HG03342 (cell line): ENCODE measurements at regions not wholly inside any gene's neighbourhood (a gene's known extent, or its start where the extent isn't known, plus 50 kb on each side); places are given as distances from the start of the nearest gene placed in this dataset.
"Not testable (repeated sequence)": the region's sequence is repeated elsewhere in the genome, so short reads cannot be mapped to it uniquely, and the experiment has no call there.

Experiments
- ATAC-seq: cut with Tn5 transposase; IDR thresholded peaks from one replicate; pipeline ENCODE4 v1.9.1; 2021; ENCODE audit warnings: mild to moderate bottlenecking, moderate library complexity; ENCODE audit not compliant: unreplicated experiment

DNA sequence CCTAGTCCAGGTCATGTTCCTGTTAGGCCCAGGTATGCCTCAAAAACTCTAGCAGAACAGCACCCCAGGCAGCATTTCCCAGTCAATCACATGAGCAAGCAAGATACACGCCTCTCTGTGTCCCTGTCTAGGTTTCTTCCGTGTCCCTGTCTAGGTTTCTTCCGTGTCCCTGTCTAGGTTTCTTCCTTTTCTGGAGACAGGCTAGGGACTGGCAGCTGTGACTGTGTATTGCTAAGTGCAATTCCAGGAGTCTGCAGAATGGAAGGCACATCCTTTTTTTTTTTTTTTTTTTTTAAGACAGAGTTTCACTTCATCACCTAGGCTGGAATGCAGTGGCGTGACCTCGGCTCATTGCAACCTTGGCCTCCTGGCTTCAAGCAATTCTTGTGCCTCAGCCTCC, 77.6 kb downstream of the SETD4 start:
- no peak for ATAC-seq

DNA sequence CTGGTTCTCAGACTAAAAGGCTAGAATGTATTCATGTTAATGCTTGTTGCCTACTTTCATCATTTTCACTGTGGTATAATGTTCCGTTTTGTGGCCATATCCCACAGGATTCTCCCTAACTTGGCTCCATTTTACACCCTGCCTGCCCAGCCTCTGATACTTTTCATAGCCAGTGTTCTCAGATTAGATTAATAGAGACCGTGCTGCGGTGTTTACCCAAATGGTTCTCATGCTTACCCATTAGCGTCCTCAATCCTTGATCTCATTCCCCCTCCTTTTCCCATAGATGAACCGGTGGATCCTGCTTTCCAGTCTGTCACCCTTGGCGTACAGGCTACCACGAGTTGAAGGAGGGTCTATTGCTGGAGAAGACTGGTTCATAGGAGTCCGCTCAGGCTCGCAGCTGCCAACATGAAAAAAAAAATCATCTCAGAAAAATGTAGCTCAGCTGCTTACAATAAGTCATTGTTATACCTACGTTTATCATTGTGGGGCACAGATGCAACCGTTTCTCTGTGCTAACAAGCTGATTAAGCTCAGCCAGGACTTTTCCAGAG, 78.7 kb downstream of the SETD4 start:
- no peak for ATAC-seq

DNA sequence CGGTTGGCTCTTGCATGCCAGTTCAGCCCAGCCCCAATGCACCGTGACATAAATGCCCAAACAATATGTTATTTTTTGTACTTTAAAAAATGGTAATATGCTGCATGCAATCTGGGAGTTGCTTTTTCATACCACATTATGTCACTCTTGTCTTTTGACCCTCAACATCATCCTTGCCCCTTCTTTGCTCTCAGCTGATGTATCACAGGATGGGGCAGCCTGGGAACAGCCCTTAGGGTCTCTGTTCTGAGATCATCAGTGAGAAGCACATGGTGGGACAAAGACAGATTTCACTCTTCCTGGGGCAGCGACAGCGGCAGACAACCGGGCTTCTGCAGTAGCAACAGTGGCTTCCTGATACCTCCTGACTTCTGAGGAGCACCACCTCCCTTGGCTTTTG, 79.5 kb downstream of the SETD4 start:
- ATAC-seq = no peak

- ATAC-seq = not testable (repeated sequence)
Observed at GRCh38 chr21:35977860-35978259, 82.5 kb downstream of the SETD4 start.

- no peak for ATAC-seq
Observed at GRCh38 chr21:35976929-35977328, 83.4 kb downstream of the SETD4 start.

DNA sequence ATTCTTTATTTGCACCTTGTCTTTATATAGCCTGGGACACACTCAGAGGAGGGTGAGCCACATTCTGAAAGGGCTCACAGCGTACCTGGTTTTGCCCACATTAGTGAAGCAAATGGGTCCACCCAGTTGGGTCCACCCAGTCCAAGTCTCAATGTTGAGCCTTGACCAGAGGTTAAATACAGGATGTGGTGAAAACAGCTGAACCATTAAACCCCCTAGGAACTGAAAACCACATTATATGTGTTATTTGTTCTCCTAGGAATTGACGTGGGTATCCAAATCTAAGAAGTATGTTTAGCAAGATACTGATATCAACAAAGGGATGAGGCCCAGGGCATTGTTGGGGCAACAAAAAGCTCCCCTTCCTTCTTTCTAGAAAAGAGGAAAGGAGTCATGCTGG, 83.8 kb downstream of the SETD4 start:
- ATAC-seq = no peak

- ATAC-seq = no peak
Observed at GRCh38 chr21:35974775-35975174, 85.6 kb downstream of the SETD4 start.

DNA sequence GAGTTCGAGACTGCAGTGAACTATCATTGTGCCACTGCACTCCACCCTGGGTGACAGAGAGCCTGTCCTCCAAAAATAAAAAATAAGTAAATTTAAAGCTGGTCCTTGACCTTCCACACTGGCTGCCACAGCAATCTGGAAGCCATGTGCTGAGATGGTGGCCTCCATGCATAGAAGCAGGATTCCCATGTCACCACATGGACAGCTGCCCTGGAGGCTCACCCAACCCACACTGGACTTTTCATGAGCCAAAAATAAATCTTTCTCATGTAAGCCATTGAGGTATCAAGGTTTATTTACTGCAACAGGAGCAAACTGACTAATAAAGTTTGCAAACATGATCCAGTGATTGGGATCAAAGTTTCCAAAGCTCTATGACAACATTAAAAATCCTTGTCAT, 88.5 kb downstream of the SETD4 start:
- no peak for ATAC-seq

GRCh38 chr21:35969281-35969680, 91.0 kb downstream of the SETD4 start:
- no peak for ATAC-seq

- ATAC-seq = no peak
Observed at GRCh38 chr21:35968564-35968963, 91.8 kb downstream of the SETD4 start.

DNA sequence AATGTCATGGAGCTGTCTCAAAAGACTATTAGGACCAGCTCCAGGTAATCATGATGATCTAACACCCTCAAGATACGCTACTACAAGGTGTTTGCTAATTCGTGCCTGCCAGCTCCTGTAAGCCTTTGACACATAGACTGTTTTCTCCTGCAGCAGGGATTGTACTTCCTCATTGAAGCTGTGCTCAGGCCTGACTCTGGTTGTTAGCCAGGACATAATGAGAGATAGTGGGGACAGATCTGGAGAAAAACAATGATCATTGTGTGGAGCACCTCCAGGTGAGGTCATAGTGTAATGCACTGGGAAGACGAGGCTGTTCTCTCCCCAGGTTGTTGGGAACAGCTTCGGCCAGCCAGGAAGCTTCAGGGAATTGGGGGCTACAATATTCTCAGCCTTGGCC, 94.6 kb downstream of the SETD4 start:
- ATAC-seq = no peak

DNA sequence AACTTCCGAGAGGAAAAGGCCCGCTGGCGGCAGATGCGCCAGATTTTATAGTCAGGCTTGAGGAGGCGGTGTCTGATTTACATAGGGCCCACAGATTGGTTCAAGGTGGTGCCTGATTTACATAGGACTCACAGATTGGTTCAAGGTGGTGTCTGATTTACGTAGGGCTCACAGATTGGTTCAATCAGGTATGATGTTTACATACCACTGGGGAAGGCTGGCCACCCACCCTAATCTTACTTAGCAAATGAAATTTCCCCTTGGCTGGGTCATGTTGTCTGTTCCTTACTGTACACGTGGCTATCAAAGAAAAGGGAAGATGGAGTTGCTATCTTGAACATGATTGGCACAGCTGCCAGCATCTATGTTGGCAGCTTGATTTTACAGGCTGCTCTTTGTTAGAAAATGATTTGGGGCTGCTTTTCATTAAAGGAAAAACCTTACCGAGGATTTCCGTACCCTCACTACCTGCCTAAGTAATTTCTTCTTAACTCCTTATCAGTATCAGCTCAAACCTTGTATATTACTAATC, 96.3 kb downstream of the SETD4 start:
- ATAC-seq = no peak

DNA sequence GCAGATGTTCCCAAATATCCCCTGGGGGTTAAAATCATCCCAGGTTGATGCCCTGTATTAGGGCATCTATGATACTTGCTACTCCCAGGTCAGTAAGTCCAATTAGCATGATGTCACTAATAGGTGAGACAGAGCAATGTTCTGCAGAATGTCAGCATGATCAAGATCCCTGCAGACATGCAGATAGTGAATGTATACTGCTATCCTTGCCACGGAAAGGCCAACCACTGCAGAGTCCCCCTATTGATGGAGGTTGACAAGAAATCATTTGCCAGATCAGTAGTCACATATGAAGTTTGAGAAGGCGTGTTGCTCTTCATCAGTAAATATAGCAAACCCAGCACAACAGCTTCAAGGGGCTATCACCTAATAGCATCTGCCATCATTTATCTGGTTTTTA, 97.4 kb downstream of the SETD4 start:
- ATAC-seq = no peak

- no peak for ATAC-seq
Observed at GRCh38 chr21:35954066-35954465, 106.3 kb downstream of the SETD4 start.

- ATAC-seq = no peak
Observed at GRCh38 chr21:35953597-35953996, 106.7 kb downstream of the SETD4 start.

GRCh38 chr21:35952651-35953340, 107.5 kb downstream of the SETD4 start:
- ATAC-seq = no peak

DNA sequence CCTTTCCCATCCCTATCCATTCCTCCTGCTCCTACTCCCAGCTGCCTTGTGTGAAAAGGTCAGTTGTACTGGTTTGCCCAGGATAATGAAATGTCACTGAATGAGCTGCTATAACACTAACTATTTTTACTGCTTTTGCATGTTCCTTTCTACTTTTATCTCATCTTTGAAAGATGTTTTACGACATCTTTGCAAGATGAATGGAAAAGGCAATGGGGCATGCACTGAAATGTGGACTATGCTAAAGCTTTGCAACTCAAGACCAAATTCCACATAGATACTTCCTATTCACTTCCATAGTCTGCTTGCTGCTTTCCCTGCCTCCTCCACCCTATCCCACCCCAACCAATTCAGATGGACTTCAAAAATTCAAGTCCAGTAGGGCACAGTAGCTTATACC, 111.3 kb downstream of the SETD4 start:
- no peak for ATAC-seq

GRCh38 chr21:35945089-35945671, 115.1 kb downstream of the SETD4 start:
- ATAC-seq = no peak

DNA sequence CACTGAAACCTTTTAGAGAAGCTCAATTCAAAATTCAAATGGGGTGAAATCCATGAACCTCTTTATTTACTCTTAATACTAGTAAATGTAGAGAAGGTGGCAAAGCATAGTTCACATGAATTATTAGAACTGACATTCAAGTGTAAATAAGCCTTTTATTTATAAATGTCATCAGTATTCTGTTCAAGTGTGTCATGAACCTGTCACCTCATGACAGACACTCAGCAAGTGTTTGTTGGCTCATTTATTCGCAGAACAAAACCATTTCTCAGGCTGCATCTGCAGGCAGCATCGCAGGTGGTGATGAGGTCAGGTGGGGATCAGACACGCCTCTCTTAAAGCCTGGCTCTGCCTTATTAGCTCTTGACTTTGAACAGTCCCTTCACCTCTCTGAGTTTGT, 116.6 kb downstream of the SETD4 start:
- ATAC-seq = no peak

GRCh38 chr21:35942211-35943144, 117.8 kb downstream of the SETD4 start:
- no peak for ATAC-seq
